Fibroblast of villous mesenchyme (primary cell): ENCODE measurements at regions not wholly inside any gene's neighbourhood (a gene's known extent, or its start where the extent isn't known, plus 50 kb on each side); places are given as distances from the start of the nearest gene placed in this dataset.

Experiments used
- DNase-seq: peaks from one replicate; pipeline ENCODE4 v3.0.0-alpha.2; 2010; ENCODE audit warnings: low read depth
- H3K4me3 ChIP-seq: 2 replicates; pipeline ENCODE4 v1.5.1; 2011; ENCODE audit warnings: low read depth, mild to moderate bottlenecking, low read length
- CTCF ChIP-seq: IDR thresholded peaks from 2 replicates; pipeline ENCODE4 v1.5.1; 2012; ENCODE audit warnings: low read depth, mild to moderate bottlenecking, low read length; ENCODE audit not compliant: insufficient read depth

GRCh38 chr15:79522656-79523055, 90.5 kb downstream of the MINAR1 start:
- peak; percentile 4 for DNase-seq
- H3K4me3 ChIP-seq, result no peak overlapping the region
- TF ChIP-seq CTCF, result no peak

- DNase-seq, result peak; percentile 56
- TF ChIP-seq CTCF, result no peak
- H3K4me3 ChIP-seq, result no peak overlapping the region
Observed at GRCh38 chr15:79523266-79523665, 91.1 kb downstream of the MINAR1 start.

GRCh38 chr15:79524531-79524930, 92.4 kb downstream of the MINAR1 start:
- no peak for DNase-seq
- H3K4me3 ChIP-seq, result no peak overlapping the region
- TF ChIP-seq CTCF, result no peak

- TF ChIP-seq CTCF, result no peak
- H3K4me3 ChIP-seq, result no peak overlapping the region
- no peak for DNase-seq
Observed at GRCh38 chr15:79526376-79526775, 94.2 kb downstream of the MINAR1 start.

- TF ChIP-seq CTCF, result no peak
- no peak overlapping the region for H3K4me3 ChIP-seq
- no peak for DNase-seq
Observed at GRCh38 chr15:79527821-79528220, 95.7 kb downstream of the MINAR1 start.

GRCh38 chr15:79529157-79529785, 97.1 kb downstream of the MINAR1 start:
- no peak overlapping the region for H3K4me3 ChIP-seq
- no peak for DNase-seq
- TF ChIP-seq CTCF, result no peak

- DNase-seq, result no peak
- no peak for TF ChIP-seq CTCF
- H3K4me3 ChIP-seq, result no peak overlapping the region
Observed at GRCh38 chr15:79535536-79535935, 103.4 kb downstream of the MINAR1 start.
